ENCODE measurements at regions not wholly inside any gene's neighbourhood (a gene's known extent, or its start where the extent isn't known, plus 50 kb on each side); places are given as distances from the start of the nearest gene placed in this dataset.

DNA sequence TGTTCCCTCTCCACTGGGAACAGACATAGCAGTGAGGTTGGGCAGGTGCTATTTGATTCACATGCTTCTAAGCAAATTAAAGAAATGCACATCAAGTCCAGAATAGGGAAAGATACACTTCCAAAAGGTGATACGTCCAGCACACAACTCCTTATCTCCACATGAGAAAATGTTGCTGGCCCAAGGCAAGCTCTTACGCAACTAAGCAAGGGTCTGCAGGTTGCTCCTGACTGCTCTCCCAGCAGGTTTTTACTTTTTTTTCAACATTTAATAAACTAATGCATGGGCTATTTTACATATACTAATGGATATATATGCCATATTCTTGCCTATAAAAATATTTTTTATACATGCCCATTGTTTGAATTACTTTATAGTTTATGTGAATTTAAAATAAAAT, 818.5 kb upstream of the ROBO1 start:
- no peak for TF ChIP-seq CTCF (conservative IDR thresholded peaks at IDR 0.05)
- TF ChIP-seq ZFX (IDR thresholded peaks at IDR 0.05) = no peak
